ENCODE measurements at regions not wholly inside any gene's neighbourhood (a gene's known extent, or its start where the extent isn't known, plus 50 kb on each side); places are given as distances from the start of the nearest gene placed in this dataset.

- TF ChIP-seq CTCF (IDR thresholded peaks at IDR 0.05) (no peak), POLR2A (IDR thresholded peaks at IDR 0.05) (no peak)
Measured at GRCh38 chr7:85805656-85806055, 618.8 kb upstream of the SEMA3D start.

Measured in esophagus squamous epithelium (tissue), 4 donors.